LNCaP clone FGC (cell line): ENCODE measurements at regions not wholly inside any gene's neighbourhood (a gene's known extent, or its start where the extent isn't known, plus 50 kb on each side); places are given as distances from the start of the nearest gene placed in this dataset.
"Not testable (repeated sequence)": the region's sequence is repeated elsewhere in the genome, so short reads cannot be mapped to it uniquely, and the experiment has no call there.

ENCODE experiments used
- DNase-seq: peaks from one replicate; pipeline ENCODE4 v3.0.0-alpha.2; 2011; ENCODE audit warnings: low read depth
- H3K4me3 ChIP-seq: 2 replicates; pipeline ENCODE4 v1.5.1; 2011; ENCODE audit warnings: mild to moderate bottlenecking, low read depth, low read length, control low read depth
- TF ChIP-seq, protein P1 (sequence below): IDR thresholded peaks from 2 replicates; pipeline ENCODE4 v1.5.1; 2012; ENCODE audit warnings: mild to moderate bottlenecking; ENCODE audit not compliant: control insufficient read depth, insufficient read depth; ENCODE audit errors: extremely low read depth

DNA sequence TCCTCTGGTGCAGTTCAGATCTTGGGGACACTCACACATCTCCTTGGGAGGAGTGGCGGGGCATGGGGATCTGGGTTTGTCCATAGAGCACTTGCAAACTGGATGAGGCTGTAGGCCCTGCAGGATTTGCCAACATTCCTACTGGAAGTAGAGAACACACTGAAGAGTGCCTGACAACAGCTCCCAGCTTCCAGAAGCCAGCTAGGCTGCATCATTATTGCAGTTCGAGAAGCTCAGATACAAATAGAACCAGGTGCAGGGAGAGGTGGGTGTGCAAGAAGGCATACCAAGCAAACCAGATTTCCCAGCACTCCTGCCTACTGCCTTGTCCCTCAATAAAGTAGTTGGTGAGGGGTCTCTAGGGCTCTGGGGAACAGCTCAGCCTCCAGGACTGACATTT lies 52.5 kb downstream of the RHOB start:
- no peak overlapping the region for H3K4me3 ChIP-seq
- TF ChIP-seq, protein P1, sequence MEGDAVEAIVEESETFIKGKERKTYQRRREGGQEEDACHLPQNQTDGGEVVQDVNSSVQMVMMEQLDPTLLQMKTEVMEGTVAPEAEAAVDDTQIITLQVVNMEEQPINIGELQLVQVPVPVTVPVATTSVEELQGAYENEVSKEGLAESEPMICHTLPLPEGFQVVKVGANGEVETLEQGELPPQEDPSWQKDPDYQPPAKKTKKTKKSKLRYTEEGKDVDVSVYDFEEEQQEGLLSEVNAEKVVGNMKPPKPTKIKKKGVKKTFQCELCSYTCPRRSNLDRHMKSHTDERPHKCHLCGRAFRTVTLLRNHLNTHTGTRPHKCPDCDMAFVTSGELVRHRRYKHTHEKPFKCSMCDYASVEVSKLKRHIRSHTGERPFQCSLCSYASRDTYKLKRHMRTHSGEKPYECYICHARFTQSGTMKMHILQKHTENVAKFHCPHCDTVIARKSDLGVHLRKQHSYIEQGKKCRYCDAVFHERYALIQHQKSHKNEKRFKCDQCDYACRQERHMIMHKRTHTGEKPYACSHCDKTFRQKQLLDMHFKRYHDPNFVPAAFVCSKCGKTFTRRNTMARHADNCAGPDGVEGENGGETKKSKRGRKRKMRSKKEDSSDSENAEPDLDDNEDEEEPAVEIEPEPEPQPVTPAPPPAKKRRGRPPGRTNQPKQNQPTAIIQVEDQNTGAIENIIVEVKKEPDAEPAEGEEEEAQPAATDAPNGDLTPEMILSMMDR: no peak

DNA sequence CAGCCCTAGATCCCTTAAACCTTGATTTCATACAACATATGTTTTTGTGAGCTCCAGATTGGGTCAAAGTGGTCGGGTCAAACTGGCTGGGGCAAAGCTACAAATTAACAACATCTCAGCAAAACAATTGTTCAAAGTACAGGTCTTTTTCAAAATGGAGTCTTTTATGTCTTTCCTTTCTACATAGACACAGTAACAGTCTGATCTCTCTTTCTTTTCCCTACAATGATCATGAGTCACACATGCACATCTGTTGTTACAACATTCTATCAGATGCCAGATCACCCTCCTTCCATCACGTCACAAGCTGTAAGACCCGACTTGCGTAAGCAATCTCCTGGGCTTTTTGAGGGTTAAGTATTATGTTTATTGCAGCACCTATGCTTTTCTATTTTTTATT lies 55.1 kb downstream of the RHOB start:
- DNase-seq: no peak
- H3K4me3 ChIP-seq: no peak overlapping the region
- TF ChIP-seq, protein P1: no peak

More for the DNA sequence above, 52.5 kb downstream of the RHOB start:
- DNase-seq: no peak

DNA sequence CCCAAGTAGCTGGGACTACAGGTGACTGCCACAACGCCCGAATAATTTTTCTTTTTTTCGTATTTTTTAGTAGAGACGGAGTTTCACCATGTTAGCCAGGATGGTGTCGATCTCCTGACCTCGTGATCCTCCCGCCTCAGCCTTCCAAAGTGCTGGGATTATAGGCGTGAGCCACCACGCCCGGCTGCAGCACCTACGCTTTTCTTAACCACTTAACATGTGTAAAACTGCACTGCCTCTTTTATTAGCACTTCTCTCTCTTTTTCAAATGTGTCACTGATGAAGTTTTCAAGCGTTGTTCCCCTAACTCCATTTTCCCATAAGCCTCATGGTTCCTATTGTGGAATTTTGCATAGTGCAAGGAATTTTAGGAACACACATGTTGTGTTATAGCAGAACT lies 55.6 kb downstream of the RHOB start:
- not testable (repeated sequence) for H3K4me3 ChIP-seq, DNase-seq

DNA sequence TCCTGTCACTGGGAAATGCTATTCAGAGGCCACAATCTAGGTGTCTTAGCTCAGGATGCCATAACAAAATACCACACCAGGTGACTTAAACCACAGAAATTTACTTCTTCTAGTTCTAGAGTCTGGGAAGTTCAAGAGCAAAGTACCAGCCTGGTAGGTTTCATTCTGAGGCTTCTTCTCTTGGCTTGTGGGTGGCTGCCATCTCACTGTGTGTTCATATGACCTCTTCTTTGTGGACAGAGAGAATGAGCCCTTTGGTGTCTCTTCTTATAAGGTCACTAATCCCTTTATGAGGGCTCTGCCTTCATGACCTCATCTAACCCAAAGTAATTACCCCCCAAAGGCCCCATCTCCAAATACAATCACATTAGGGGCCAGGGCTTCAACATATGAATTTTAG lies 57.3 kb downstream of the RHOB start:
- H3K4me3 ChIP-seq: no peak overlapping the region
- DNase-seq: no peak
- TF ChIP-seq, protein P1: no peak

DNA sequence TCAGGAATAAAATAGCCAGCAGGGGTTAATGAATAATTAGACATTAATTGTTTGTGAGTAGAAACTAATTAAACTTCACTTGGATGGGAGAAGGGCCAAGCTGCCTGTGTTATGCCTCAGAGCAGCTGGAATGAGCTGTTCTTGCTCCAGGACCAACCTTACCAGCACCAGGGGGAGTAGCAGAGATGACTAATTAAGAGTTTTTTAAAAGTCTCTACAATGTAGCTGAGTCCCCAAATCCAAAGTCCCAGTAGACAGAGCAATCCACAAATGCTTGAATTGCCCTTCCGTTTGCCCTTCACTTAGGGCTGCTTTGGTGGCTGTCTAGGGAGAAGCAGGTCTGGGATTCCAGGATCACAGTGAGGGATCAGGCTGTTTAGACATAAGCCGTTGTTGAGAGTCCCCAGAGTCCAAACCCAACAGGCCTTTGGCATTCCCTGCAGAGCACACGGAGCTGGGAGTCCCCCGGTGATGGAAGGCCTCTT lies 59.4 kb downstream of the RHOB start:
- TF ChIP-seq, protein P1: no peak
- H3K4me3 ChIP-seq: no peak overlapping the region
- no peak for DNase-seq

DNA sequence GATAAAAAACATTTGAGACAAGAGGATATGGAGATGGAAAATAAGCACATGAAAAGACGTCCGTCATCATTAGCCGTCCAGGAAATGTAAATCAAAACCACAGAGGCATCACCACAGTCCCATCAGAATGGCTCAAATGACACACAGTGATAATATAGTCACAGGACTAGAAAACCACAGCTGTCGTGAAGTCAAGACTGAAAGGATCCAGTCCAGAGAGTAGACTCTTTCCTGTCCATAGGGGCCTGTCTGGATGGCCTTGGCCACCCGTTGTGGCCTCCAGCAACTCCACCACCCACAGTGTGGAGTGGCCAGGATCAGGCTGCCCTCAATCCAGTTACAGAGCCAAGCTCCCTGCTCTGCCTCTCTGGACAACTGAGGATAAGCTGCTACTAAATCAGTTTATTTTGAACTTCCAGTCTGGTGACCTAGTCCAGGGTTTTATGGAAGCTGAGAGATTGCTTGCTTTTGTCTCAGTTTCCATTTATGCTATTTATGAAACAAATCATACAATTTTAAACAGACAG lies 60.4 kb downstream of the RHOB start:
- TF ChIP-seq, protein P1: no peak
- DNase-seq: no peak
- no peak overlapping the region for H3K4me3 ChIP-seq

DNA sequence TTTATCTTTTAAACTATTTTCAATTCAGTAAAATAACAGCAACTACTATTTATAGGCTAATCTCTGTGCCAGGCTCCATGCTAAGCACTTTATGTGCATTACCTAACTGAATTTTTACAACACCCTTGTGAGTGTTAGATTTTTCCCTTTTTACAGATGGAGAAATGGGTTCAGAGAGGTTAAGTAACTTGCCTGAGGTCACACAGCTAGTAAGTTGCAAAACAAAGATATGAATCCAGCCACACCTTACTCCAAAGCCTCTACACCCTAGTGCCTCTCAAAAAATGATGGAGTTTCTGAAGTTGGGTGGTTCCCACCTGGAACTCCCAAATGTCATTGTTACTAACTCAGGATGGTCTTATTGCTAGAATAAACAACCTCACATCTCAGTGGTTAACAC lies 60.8 kb downstream of the RHOB start:
- TF ChIP-seq, protein P1: no peak
- no peak for DNase-seq
- H3K4me3 ChIP-seq: no peak overlapping the region
